H1 (cell line): ENCODE measurements at regions not wholly inside any gene's neighbourhood (a gene's known extent, or its start where the extent isn't known, plus 50 kb on each side); places are given as distances from the start of the nearest gene placed in this dataset.

ENCODE experiments used
- CTCF ChIA-PET: fragments of 300-600 bp; sonication (Branson Sonifier 250); formaldehyde crosslinking; loops from one replicate; lab custom pipeline; 2021; ENCODE audit not compliant: partially characterized antibody; lab: Charles Lee
- POLR2A ChIA-PET: fragments of 300-600 bp; sonication (Branson Sonifier 250); formaldehyde crosslinking; loops from one replicate; lab custom pipeline; 2021; ENCODE audit warnings: inconsistent platforms; ENCODE audit not compliant: partially characterized antibody; lab: Charles Lee
- DNase-seq, 2 experiments: peaks; one replicate each; pipeline versions ENCODE4 v3.0.0 to v3.0.0-alpha.2; 2010 to 2022; ENCODE audit warnings: low spot score in 2 of 2, low read depth in 1 of 2, mixed read lengths in 1 of 2
- FAIRE-seq: peaks from 2 replicates; lab custom pipeline; 2011; peaks lifted over from hg19 to GRCh38; lab: Jason Lieb, UNC
- H2AFZ ChIP-seq: 2 replicates; pipeline ENCODE4 v1.8.1; 2012; ENCODE audit warnings: low read length, inconsistent platforms
- H2AK5ac ChIP-seq: 2 replicates; pipeline ENCODE4 v1.6.1; 2013; ENCODE audit warnings: low read depth, low read length
- H2BK120ac ChIP-seq: replicated peaks from 2 replicates; pipeline ENCODE3; 2013; ENCODE audit warnings: low read depth, low read length, inconsistent platforms
- H2BK12ac ChIP-seq: 2 replicates; pipeline ENCODE4 v1.6.1; 2013; ENCODE audit warnings: low read depth, low read length
- H2BK15ac ChIP-seq: 2 replicates; pipeline ENCODE4 v1.6.1; 2013; ENCODE audit warnings: low read length
- H2BK20ac ChIP-seq: 2 replicates; pipeline ENCODE4 v1.6.1; 2013; ENCODE audit warnings: low read length
- H2BK5ac ChIP-seq: 2 replicates; pipeline ENCODE4 v1.6.1; 2013; ENCODE audit warnings: low read depth, low read length
- H3K14ac ChIP-seq: 2 replicates; pipeline ENCODE4 v1.6.1; 2013; ENCODE audit warnings: inconsistent platforms; ENCODE audit not compliant: insufficient read length
- H3K18ac ChIP-seq: 2 replicates; pipeline ENCODE4 v1.6.1; 2013; ENCODE audit warnings: low read length; ENCODE audit errors: extremely low read depth
- H3K23ac ChIP-seq: 2 replicates; pipeline ENCODE4 v1.6.1; 2013; ENCODE audit warnings: inconsistent platforms; ENCODE audit not compliant: insufficient read length
- H3K23me2 ChIP-seq: 2 replicates; pipeline ENCODE4 v1.6.1; 2013; ENCODE audit warnings: low read depth, low read length
- H3K27ac ChIP-seq: 2 replicates; pipeline ENCODE4 v1.6.1; 2011; ENCODE audit warnings: low read depth, low read length, inconsistent platforms
- H3K27me3 ChIP-seq, 4 experiments: replicated peaks in 1 of 4; 1 replicate in 1 of 4; 2 replicates in 3 of 4; pipeline versions ENCODE4 v1.6.1 to v1.8.1; 2011 to 2013; ENCODE audit warnings: low read length in 3 of 4, mild to moderate bottlenecking in 3 of 4, inconsistent platforms in 2 of 4, mixed read lengths in 2 of 4, moderate library complexity in 1 of 4; ENCODE audit not compliant: control insufficient read depth in 3 of 4, insufficient read depth in 3 of 4; ENCODE audit errors: extremely low read depth in 1 of 4
- H3K36me3 ChIP-seq, 4 experiments: 2 replicates each; pipeline versions ENCODE4 v1.6.1 to v1.8.1; 2011 to 2013; ENCODE audit warnings: mild to moderate bottlenecking in 4 of 4, low read length in 3 of 4, moderate library complexity in 2 of 4, control low read depth in 1 of 4, inconsistent platforms in 1 of 4; ENCODE audit not compliant: insufficient read depth in 4 of 4, control insufficient read depth in 2 of 4
- H3K4ac ChIP-seq: replicated peaks from 2 replicates; pipeline ENCODE3; 2013; ENCODE audit warnings: low read length, low read depth, mixed read lengths, inconsistent platforms; ENCODE audit not compliant: insufficient read length
- H3K4me1 ChIP-seq, 4 experiments: replicated peaks in 1 of 4; 1 replicate in 1 of 4; 2 replicates in 3 of 4; pipeline versions ENCODE4 v1.6.1 to v1.8.1; 2011 to 2013; ENCODE audit warnings: low read length in 3 of 4, inconsistent platforms in 2 of 4, mixed read lengths in 1 of 4; ENCODE audit not compliant: insufficient read depth in 4 of 4, control insufficient read depth in 3 of 4
- H3K4me2 ChIP-seq, 2 experiments: 2 replicates each; pipeline versions ENCODE4 v1.6.1 to v1.8.1; 2011 to 2013; ENCODE audit warnings: low read depth in 2 of 2, low read length in 2 of 2, control low read depth in 1 of 2, inconsistent platforms in 1 of 2, mild to moderate bottlenecking in 1 of 2; ENCODE audit not compliant: insufficient read depth in 1 of 2
- H3K4me3 ChIP-seq, 4 experiments: fragments of 200-600, 300-600 bp in 1 of 4; sonication (generic), shearing (Covaris generic), sonication (Bioruptor Twin) in 1 of 4; 2 replicates each; pipeline versions ENCODE4 v1.5.1 to v1.8.1; 2011 to 2016; ENCODE audit warnings: low read length in 4 of 4, low read depth in 3 of 4, control low read depth in 2 of 4, inconsistent platforms in 2 of 4, mild to moderate bottlenecking in 2 of 4, mixed read lengths in 1 of 4, moderate library complexity in 1 of 4; ENCODE audit not compliant: insufficient read depth in 2 of 4; ENCODE audit errors: extremely low read depth in 1 of 4
- H3K56ac ChIP-seq: replicated peaks from 2 replicates; pipeline ENCODE3; 2013; ENCODE audit warnings: low read depth, mild to moderate bottlenecking, mixed read lengths, low read length, inconsistent platforms; ENCODE audit not compliant: insufficient read length
- H3K79me1 ChIP-seq: 2 replicates; pipeline ENCODE4 v1.6.1; 2013; ENCODE audit warnings: low read depth, low read length, control low read depth
- H3K79me2 ChIP-seq, 2 experiments: 2 replicates each; pipeline versions ENCODE4 v1.6.1 to v1.8.1; 2012 to 2013; ENCODE audit warnings: low read length in 2 of 2, mild to moderate bottlenecking in 2 of 2, inconsistent platforms in 1 of 2; ENCODE audit not compliant: insufficient read depth in 2 of 2, control insufficient read depth in 1 of 2
- H3K9ac ChIP-seq, 4 experiments: replicated peaks in 1 of 4; 1 replicate in 1 of 4; 2 replicates in 3 of 4; pipeline versions ENCODE4 v1.6.1 to v1.8.1; 2011 to 2013; ENCODE audit warnings: low read depth in 3 of 4, low read length in 3 of 4, control low read depth in 2 of 4, mild to moderate bottlenecking in 2 of 4, moderate library complexity in 2 of 4, inconsistent platforms in 1 of 4; ENCODE audit errors: extremely low read depth in 1 of 4
- H3K9me3 ChIP-seq, 2 experiments: 2 replicates each; pipeline versions ENCODE4 v1.6.1 to v1.8.1; 2012 to 2013; ENCODE audit warnings: mild to moderate bottlenecking in 2 of 2, moderate library complexity in 2 of 2, control low read depth in 1 of 2, inconsistent platforms in 1 of 2, low read depth in 1 of 2, low read length in 1 of 2, mixed read lengths in 1 of 2; ENCODE audit not compliant: insufficient read depth in 2 of 2
- H4K20me1 ChIP-seq, 2 experiments: replicated peaks in 1 of 2; 2 replicates each; pipeline versions ENCODE3 to v1.8.1; 2011 to 2013; ENCODE audit warnings: inconsistent platforms in 2 of 2, low read length in 2 of 2, mild to moderate bottlenecking in 1 of 2; ENCODE audit not compliant: insufficient read depth in 2 of 2, control insufficient read depth in 1 of 2
- H4K5ac ChIP-seq: 2 replicates; pipeline ENCODE4 v1.6.1; 2013; ENCODE audit warnings: low read length, low read depth, mixed read lengths, inconsistent platforms; ENCODE audit not compliant: insufficient read length
- H4K8ac ChIP-seq: 2 replicates; pipeline ENCODE4 v1.8.0; 2013; ENCODE audit warnings: mild to moderate bottlenecking, moderate library complexity, low read length, inconsistent platforms; ENCODE audit not compliant: insufficient read depth; ENCODE audit errors: extremely low read depth
- H4K91ac ChIP-seq: replicated peaks from 2 replicates; pipeline ENCODE3; 2013; ENCODE audit warnings: low read length, mixed read lengths, inconsistent platforms; ENCODE audit not compliant: insufficient read length
- CHD7 ChIP-seq: fragments of 300-600 bp; sonication (generic); IDR thresholded peaks from 2 replicates; pipeline ENCODE4 v1.7.1; 2012; ENCODE audit warnings: low read length, moderate library complexity, mild to moderate bottlenecking, inconsistent platforms; ENCODE audit not compliant: insufficient replicate concordance
- WGBS, 2 experiments: shearing (Covaris generic) in 1 of 2; methylation state at CpG; one replicate each; pipeline versions ENCODE4 v1.1.6 to v1.1.7; 2013 to 2015; ENCODE audit warnings: low lambda C conversion rate in 2 of 2, mixed read lengths in 2 of 2, inconsistent platforms in 1 of 2, low coverage in 1 of 2, missing lambda C conversion rate in 1 of 2; ENCODE audit not compliant: insufficient replicate concordance in 2 of 2, insufficient coverage in 1 of 2, insufficient read length in 1 of 2; ENCODE audit errors: extremely low coverage in 1 of 2, missing lambda C conversion rate in 1 of 2; 5-methylcytosine and 5-hydroxymethylcytosine counted together

- no peak overlapping the region for H2BK5ac ChIP-seq
- H3K14ac ChIP-seq = no peak overlapping the region
- FAIRE-seq (no peak), DNase-seq (no peak)
- H2BK20ac ChIP-seq = no peak overlapping the region
- no peaks in the 10 kb centered on the region for H4K20me1 ChIP-seq
- H3K18ac ChIP-seq = no peak overlapping the region
- no peak overlapping the region for H2AK5ac ChIP-seq
- H3K36me3 ChIP-seq = no peaks in the 10 kb centered on the region
- H2BK120ac ChIP-seq = no peak overlapping the region
- H3K56ac ChIP-seq = no peak overlapping the region
- ChIA-PET CTCF (interaction anchor here (1.1 kb wide), 1 partner anchor 21 kb away, joined by 3 read pairs; no protein-coding TSS in a partner anchor), POLR2A (no interaction called here)
- H2AFZ ChIP-seq = no peak overlapping the region
- H3K23me2 ChIP-seq = no peaks in the 10 kb centered on the region
- no peak overlapping the region for H3K23ac ChIP-seq
- no peaks in the 10 kb centered on the region for H3K4me1 ChIP-seq
- H3K27ac ChIP-seq = no peak overlapping the region
- H3K4ac ChIP-seq = no peak overlapping the region
- H3K79me2 ChIP-seq = no peaks in the 10 kb centered on the region
- no peak overlapping the region for H4K91ac ChIP-seq
- WGBS, 2 experiments = 98% methylated on average over 2 of the region's 2 CpGs; no CpG with 5 or more reads in 1 of the 2 experiments
- peaks cover 0 to 3% of the 10 kb centered on the region in 2 experiments; a peak in 1 of 4 replicates for H3K9me3 ChIP-seq
- no peak overlapping the region for H2BK12ac ChIP-seq
- no peak overlapping the region for H3K4me3 ChIP-seq
- no peak overlapping the region for H2BK15ac ChIP-seq
- H3K79me1 ChIP-seq = no peaks in the 10 kb centered on the region
- no peak overlapping the region for H3K9ac ChIP-seq
- no peak overlapping the region for H3K4me2 ChIP-seq
- H3K27me3 ChIP-seq = no peaks in the 10 kb centered on the region
- H4K5ac ChIP-seq = no peak overlapping the region
- H4K8ac ChIP-seq = no peak overlapping the region
- no peak for TF ChIP-seq CHD7
Measured at GRCh38 chr10:118454211-118454610, 112.1 kb upstream of the FAM204A start.
